ENCODE measurements at regions not wholly inside any gene's neighbourhood (a gene's known extent, or its start where the extent isn't known, plus 50 kb on each side); places are given as distances from the start of the nearest gene placed in this dataset.

GRCh38 chr1:87230501-87230900, 98.2 kb upstream of the LMO4 start:
- H4K91ac ChIP-seq (replicated peaks; ENCODE audit: insufficient read length, low read length): no peak overlapping the region
- no peaks in the 10 kb centered on the region for H3K79me2 ChIP-seq (ENCODE audit: control insufficient read depth in 1 of 2, insufficient read depth in 2 of 2, low read length in 2 of 2)
- no peak for FAIRE-seq
- WGBS, 2 experiments (ENCODE audit: extremely low coverage in 1 of 2, insufficient coverage in 1 of 2, insufficient read length in 1 of 2, insufficient replicate concordance in 2 of 2, low coverage in 1 of 2, low lambda C conversion rate in 2 of 2, missing lambda C conversion rate in 1 of 2): 95% methylated on average over 2 of the region's 2 CpGs; no CpG with 5 or more reads in 1 of the 2 experiments
- no peak overlapping the region for H2AFZ ChIP-seq (ENCODE audit: low read length)
- no peak for DNase-seq (ENCODE audit: low read depth in 1 of 2, low spot score in 2 of 2)
- H3K9ac ChIP-seq (replicated peaks in 1 of 4; ENCODE audit: extremely low read depth in 1 of 4, low read depth in 3 of 4, low read length in 3 of 4): no peak overlapping the region
- ChIA-PET CTCF (ENCODE audit: partially characterized antibody) (interaction anchor here (1.5 kb wide), 1 partner anchor 50 kb away, joined by 6 read pairs; no protein-coding TSS in a partner anchor), POLR2A (ENCODE audit: partially characterized antibody) (no interaction called here)
- H4K5ac ChIP-seq (ENCODE audit: insufficient read length, low read depth, low read length): no peak overlapping the region
- no peak overlapping the region for H4K8ac ChIP-seq (ENCODE audit: extremely low read depth, insufficient read depth, low read length)
- no peak overlapping the region for H2BK5ac ChIP-seq (ENCODE audit: low read depth, low read length)
- no peaks in the 10 kb centered on the region for H3K27me3 ChIP-seq (replicated peaks in 1 of 4; ENCODE audit: control insufficient read depth in 3 of 4, extremely low read depth in 1 of 4, insufficient read depth in 3 of 4, low read length in 3 of 4)
- no peak overlapping the region for H3K56ac ChIP-seq (replicated peaks; ENCODE audit: insufficient read length, low read depth, low read length)
- no peak overlapping the region for H2AK5ac ChIP-seq (ENCODE audit: low read depth, low read length)
- no peak overlapping the region for H2BK12ac ChIP-seq (ENCODE audit: low read depth, low read length)
- no peak overlapping the region for H2BK20ac ChIP-seq (ENCODE audit: low read length)
- no peak overlapping the region for H3K18ac ChIP-seq (ENCODE audit: extremely low read depth, low read length)
- H3K4me3 ChIP-seq (ENCODE audit: extremely low read depth in 1 of 4, insufficient read depth in 2 of 4, low read depth in 3 of 4, low read length in 4 of 4): no peak overlapping the region
- no peak for TF ChIP-seq BCL11A (IDR thresholded peaks at IDR 0.05; ENCODE audit: low read depth in 2 of 2, low read length in 2 of 2)
- no peak for TF ChIP-seq TEAD4 (IDR thresholded peaks at IDR 0.05; ENCODE audit: low read depth, low read length)
- TF ChIP-seq KDM4A (IDR thresholded peaks at IDR 0.05; ENCODE audit: low read depth, low read length, severe bottlenecking): no peak
- TF ChIP-seq SAP30 (IDR thresholded peaks at IDR 0.05; ENCODE audit: insufficient read depth, insufficient replicate concordance, low read length): no peak
- no peak for TF ChIP-seq GABPA (IDR thresholded peaks at IDR 0.05; ENCODE audit: borderline replicate concordance, insufficient read depth, low read length)
- no peak for TF ChIP-seq SP2 (IDR thresholded peaks at IDR 0.05; ENCODE audit: low read length)
- no peak for TF ChIP-seq FOSL1 (IDR thresholded peaks at IDR 0.05; ENCODE audit: insufficient read depth, low read depth, low read length)
- TF ChIP-seq ASH2L (IDR thresholded peaks at IDR 0.05; ENCODE audit: low read length): no peak
- TF ChIP-seq MAFK (IDR thresholded peaks at IDR 0.05; ENCODE audit: low read depth, low read length): no peak
- no peak for TF ChIP-seq BACH1 (IDR thresholded peaks at IDR 0.05; ENCODE audit: low read length)
- no peak for TF ChIP-seq CTCF (IDR thresholded peaks at IDR 0.05; ENCODE audit: control extremely low read depth in 1 of 3, insufficient read depth in 1 of 3, low read depth in 1 of 3, low read length in 3 of 3)
- no peak for TF ChIP-seq POLR2A (IDR thresholded peaks at IDR 0.05; ENCODE audit: control extremely low read depth in 1 of 2, low read depth in 2 of 2, low read length in 2 of 2)
- TF ChIP-seq SIRT6 (IDR thresholded peaks at IDR 0.05; ENCODE audit: low read length): no peak
- no peak overlapping the region for H2BK120ac ChIP-seq (replicated peaks; ENCODE audit: low read depth, low read length)
- no peaks in the 10 kb centered on the region for H4K20me1 ChIP-seq (replicated peaks in 1 of 2; ENCODE audit: control insufficient read depth in 1 of 2, insufficient read depth in 2 of 2, low read length in 2 of 2)
- no peak overlapping the region for H3K14ac ChIP-seq (ENCODE audit: insufficient read length)
- H3K4me2 ChIP-seq (ENCODE audit: insufficient read depth in 1 of 2, low read depth in 2 of 2, low read length in 2 of 2): no peak overlapping the region
- no peaks in the 10 kb centered on the region for H3K36me3 ChIP-seq (ENCODE audit: control insufficient read depth in 2 of 4, insufficient read depth in 4 of 4, low read length in 3 of 4)
- H3K23ac ChIP-seq (ENCODE audit: insufficient read length): no peak overlapping the region
- H3K9me3 ChIP-seq (ENCODE audit: insufficient read depth in 2 of 2, low read depth in 1 of 2, low read length in 1 of 2): no peaks in the 10 kb centered on the region
- H3K23me2 ChIP-seq (ENCODE audit: low read depth, low read length): no peaks in the 10 kb centered on the region; the same call in 1 of the 2 replicates
- peaks cover 0 to 8% (median 2%) of the 10 kb centered on the region in 4 experiments; a peak in 4 of 7 replicates for H3K4me1 ChIP-seq (replicated peaks in 1 of 4; ENCODE audit: control insufficient read depth in 3 of 4, insufficient read depth in 4 of 4, low read length in 3 of 4)
- H2BK15ac ChIP-seq (ENCODE audit: low read length): no peak overlapping the region
- H3K79me1 ChIP-seq (ENCODE audit: low read depth, low read length): no peaks in the 10 kb centered on the region
- H3K27ac ChIP-seq (ENCODE audit: low read depth, low read length): no peak overlapping the region
- H3K4ac ChIP-seq (replicated peaks; ENCODE audit: insufficient read length, low read depth, low read length): no peak overlapping the region
